ENCODE measurements at regions not wholly inside any gene's neighbourhood (a gene's known extent, or its start where the extent isn't known, plus 50 kb on each side); places are given as distances from the start of the nearest gene placed in this dataset.

DNA sequence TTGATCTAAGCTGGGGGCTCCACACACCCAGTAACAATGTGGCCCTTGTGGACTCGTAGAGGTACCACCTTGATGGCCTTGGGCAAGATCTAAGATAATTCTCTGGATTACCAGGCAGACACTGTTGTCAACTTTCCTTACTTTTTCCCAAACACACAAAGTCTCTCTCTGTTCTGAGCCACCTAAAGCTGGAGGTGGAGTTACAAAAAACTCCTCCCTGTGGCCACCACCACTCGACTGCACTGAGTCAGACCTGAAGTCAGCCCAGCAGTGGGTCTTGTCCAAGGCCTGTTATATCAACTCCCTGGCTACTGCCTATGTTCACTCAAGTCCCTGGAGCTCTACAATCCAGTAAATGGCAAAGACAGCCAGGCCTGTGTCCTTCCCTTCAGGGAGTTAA, 70.1 kb upstream of the TECRL start:
- no peak overlapping the region for H3K4me3 Mint-ChIP-seq
- intact Hi-C loops (cut with micrococcal nuclease) = no loop called here
- Histone ChIP-seq H3K4me1 (ENCODE audit: control insufficient read depth, insufficient read depth, low read length) (no peaks in the 10 kb centered on the region), H3K27me3 (ENCODE audit: control insufficient read depth, insufficient read depth, low read length) (no peaks in the 10 kb centered on the region), H3K4me3 (ENCODE audit: low read length) (no peak overlapping the region), H3K27ac (ENCODE audit: low read length) (no peak overlapping the region), H3K36me3 (ENCODE audit: control insufficient read depth, insufficient read depth, low read length) (no peaks in the 10 kb centered on the region), H3K9me3 (ENCODE audit: control insufficient read depth, insufficient read depth, low read length) (peaks cover 16% of the 10 kb centered on the region)
- H3K27me3 Mint-ChIP-seq (ENCODE audit: low read depth in 2 of 2) = no peaks in the 10 kb centered on the region
- DNase-seq (no peak), ATAC-seq (no peak)
- no peaks in the 10 kb centered on the region for H3K36me3 Mint-ChIP-seq
- TF ChIP-seq, protein P1, sequence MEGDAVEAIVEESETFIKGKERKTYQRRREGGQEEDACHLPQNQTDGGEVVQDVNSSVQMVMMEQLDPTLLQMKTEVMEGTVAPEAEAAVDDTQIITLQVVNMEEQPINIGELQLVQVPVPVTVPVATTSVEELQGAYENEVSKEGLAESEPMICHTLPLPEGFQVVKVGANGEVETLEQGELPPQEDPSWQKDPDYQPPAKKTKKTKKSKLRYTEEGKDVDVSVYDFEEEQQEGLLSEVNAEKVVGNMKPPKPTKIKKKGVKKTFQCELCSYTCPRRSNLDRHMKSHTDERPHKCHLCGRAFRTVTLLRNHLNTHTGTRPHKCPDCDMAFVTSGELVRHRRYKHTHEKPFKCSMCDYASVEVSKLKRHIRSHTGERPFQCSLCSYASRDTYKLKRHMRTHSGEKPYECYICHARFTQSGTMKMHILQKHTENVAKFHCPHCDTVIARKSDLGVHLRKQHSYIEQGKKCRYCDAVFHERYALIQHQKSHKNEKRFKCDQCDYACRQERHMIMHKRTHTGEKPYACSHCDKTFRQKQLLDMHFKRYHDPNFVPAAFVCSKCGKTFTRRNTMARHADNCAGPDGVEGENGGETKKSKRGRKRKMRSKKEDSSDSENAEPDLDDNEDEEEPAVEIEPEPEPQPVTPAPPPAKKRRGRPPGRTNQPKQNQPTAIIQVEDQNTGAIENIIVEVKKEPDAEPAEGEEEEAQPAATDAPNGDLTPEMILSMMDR (IDR thresholded peaks at IDR 0.05) = no peak
- 66% methylated on average over 2 of the region's 2 CpGs for WGBS (ENCODE audit: insufficient coverage)
- peaks cover 2 to 9% of the 10 kb centered on the region in 2 donors for H3K9me3 Mint-ChIP-seq
- no peak overlapping the region for H3K27ac Mint-ChIP-seq
- no peaks in the 10 kb centered on the region for H3K4me1 Mint-ChIP-seq

DNA sequence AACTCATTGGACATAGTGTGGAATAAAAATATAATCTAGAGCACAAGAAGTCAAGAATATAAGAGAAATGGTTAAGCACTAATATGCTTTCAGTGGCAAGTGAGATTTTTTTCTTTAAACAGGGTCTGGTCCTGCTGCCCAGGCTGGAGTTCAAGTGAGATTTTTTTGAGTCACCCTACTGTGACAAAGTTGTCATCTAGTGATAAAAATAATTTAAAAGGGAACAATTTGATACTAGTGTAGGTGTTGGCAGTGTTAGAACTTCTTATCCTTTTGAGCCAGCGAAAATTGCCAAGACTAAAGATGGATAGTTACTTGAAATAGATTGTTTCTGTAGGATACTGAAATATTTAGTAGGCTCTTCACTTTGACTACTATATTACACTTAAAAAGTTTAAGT, 67.9 kb upstream of the TECRL start:
- no peaks in the 10 kb centered on the region for H3K27me3 ChIP-seq (ENCODE audit: control insufficient read depth, insufficient read depth, low read length)
- H3K9me3 ChIP-seq (ENCODE audit: control insufficient read depth, insufficient read depth, low read length) = peaks cover 16% of the 10 kb centered on the region
- ATAC-seq (no peak), DNase-seq (no peak)
- 86% methylated on average over 1 of the region's 1 CpG for WGBS (ENCODE audit: insufficient coverage)
- intact Hi-C loops (cut with micrococcal nuclease) = no loop called here
- TF ChIP-seq, protein P1 (IDR thresholded peaks at IDR 0.05) = no peak
- H3K4me3 ChIP-seq (ENCODE audit: low read length) = no peak overlapping the region
- Mint-ChIP-seq H3K9me3 (peaks cover 2 to 5% of the 10 kb centered on the region in 2 donors), H3K4me3 (no peak overlapping the region), H3K27me3 (ENCODE audit: low read depth in 2 of 2) (no peaks in the 10 kb centered on the region), H3K27ac (no peak overlapping the region), H3K36me3 (no peaks in the 10 kb centered on the region), H3K4me1 (no peaks in the 10 kb centered on the region)
- H3K36me3 ChIP-seq (ENCODE audit: control insufficient read depth, insufficient read depth, low read length) = no peaks in the 10 kb centered on the region
- no peak overlapping the region for H3K27ac ChIP-seq (ENCODE audit: low read length)
- H3K4me1 ChIP-seq (ENCODE audit: control insufficient read depth, insufficient read depth, low read length) = no peaks in the 10 kb centered on the region

DNA sequence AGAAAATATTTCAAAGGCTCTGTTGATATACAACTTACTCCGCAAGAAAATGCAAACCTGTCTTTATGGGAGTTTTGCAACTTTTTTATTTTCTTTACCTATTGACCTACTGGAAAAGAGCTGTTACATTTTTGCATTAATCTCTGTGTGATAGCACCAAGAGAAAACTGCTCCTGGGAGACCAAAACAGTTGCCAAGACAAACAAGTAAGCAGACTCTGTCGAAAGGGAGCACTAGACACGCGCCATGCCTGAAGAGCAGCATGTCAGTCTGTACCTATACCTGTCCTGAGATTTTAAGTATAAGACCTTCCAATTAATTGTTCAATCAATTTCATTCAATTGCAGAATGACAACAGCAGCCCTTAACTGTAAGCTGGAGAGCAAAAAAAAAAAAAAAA, 56.0 kb upstream of the TECRL start:
- Mint-ChIP-seq H3K4me3 (no peak overlapping the region), H3K9me3 (no peaks in the 10 kb centered on the region), H3K4me1 (no peaks in the 10 kb centered on the region), H3K36me3 (no peaks in the 10 kb centered on the region), H3K27ac (no peak overlapping the region), H3K27me3 (ENCODE audit: low read depth in 2 of 2) (no peaks in the 10 kb centered on the region)
- ATAC-seq (no peak), DNase-seq (no peak)
- Histone ChIP-seq H3K4me3 (ENCODE audit: low read length) (no peak overlapping the region), H3K27me3 (ENCODE audit: control insufficient read depth, insufficient read depth, low read length) (no peaks in the 10 kb centered on the region), H3K36me3 (ENCODE audit: control insufficient read depth, insufficient read depth, low read length) (no peaks in the 10 kb centered on the region), H3K27ac (ENCODE audit: low read length) (no peak overlapping the region), H3K9me3 (ENCODE audit: control insufficient read depth, insufficient read depth, low read length) (no peaks in the 10 kb centered on the region), H3K4me1 (ENCODE audit: control insufficient read depth, insufficient read depth, low read length) (no peaks in the 10 kb centered on the region)
- intact Hi-C loops (cut with micrococcal nuclease) = no loop called here
- TF ChIP-seq, protein P1 (IDR thresholded peaks at IDR 0.05) = no peak
- WGBS (ENCODE audit: insufficient coverage) = 93% methylated on average over 4 of the region's 4 CpGs

DNA sequence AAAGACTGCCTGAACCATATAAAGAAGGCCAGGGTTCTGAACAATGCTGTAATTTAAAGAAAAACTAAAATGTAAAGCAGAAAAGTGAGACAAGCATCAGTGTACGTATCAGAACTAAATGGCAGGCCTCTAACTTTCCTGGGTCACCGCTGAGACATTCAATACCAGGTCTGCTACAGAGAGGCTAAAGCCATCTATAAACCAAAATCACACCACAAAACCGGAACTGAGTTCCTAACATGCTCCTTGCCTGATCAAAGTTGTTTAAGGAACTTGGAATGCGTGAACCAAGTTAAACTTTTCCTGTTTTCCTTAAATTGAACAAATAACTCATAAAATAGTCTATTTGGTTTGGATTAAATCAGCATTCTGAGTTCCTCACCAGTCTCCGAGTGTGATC, 55.3 kb upstream of the TECRL start:
- no peaks in the 10 kb centered on the region for H3K36me3 ChIP-seq (ENCODE audit: control insufficient read depth, insufficient read depth, low read length)
- WGBS (ENCODE audit: insufficient coverage) = 73% methylated on average over 3 of the region's 5 CpGs
- no peaks in the 10 kb centered on the region for H3K4me1 Mint-ChIP-seq
- no peak overlapping the region for H3K27ac ChIP-seq (ENCODE audit: low read length)
- H3K27me3 Mint-ChIP-seq (ENCODE audit: low read depth in 2 of 2) = no peaks in the 10 kb centered on the region
- no peak overlapping the region for H3K27ac Mint-ChIP-seq
- no peaks in the 10 kb centered on the region for H3K36me3 Mint-ChIP-seq
- H3K4me3 Mint-ChIP-seq = no peak overlapping the region
- H3K27me3 ChIP-seq (ENCODE audit: control insufficient read depth, insufficient read depth, low read length) = no peaks in the 10 kb centered on the region
- no peak overlapping the region for H3K4me3 ChIP-seq (ENCODE audit: low read length)
- no peak for DNase-seq
- no peaks in the 10 kb centered on the region for H3K4me1 ChIP-seq (ENCODE audit: control insufficient read depth, insufficient read depth, low read length)
- TF ChIP-seq, protein P1 (IDR thresholded peaks at IDR 0.05) = no peak
- H3K9me3 ChIP-seq (ENCODE audit: control insufficient read depth, insufficient read depth, low read length) = no peaks in the 10 kb centered on the region
- intact Hi-C loops (cut with micrococcal nuclease) = no loop called here
- ATAC-seq = no peak
- H3K9me3 Mint-ChIP-seq = no peaks in the 10 kb centered on the region
